ENCODE measurements at regions not wholly inside any gene's neighbourhood (a gene's known extent, or its start where the extent isn't known, plus 50 kb on each side); places are given as distances from the start of the nearest gene placed in this dataset.

DNA sequence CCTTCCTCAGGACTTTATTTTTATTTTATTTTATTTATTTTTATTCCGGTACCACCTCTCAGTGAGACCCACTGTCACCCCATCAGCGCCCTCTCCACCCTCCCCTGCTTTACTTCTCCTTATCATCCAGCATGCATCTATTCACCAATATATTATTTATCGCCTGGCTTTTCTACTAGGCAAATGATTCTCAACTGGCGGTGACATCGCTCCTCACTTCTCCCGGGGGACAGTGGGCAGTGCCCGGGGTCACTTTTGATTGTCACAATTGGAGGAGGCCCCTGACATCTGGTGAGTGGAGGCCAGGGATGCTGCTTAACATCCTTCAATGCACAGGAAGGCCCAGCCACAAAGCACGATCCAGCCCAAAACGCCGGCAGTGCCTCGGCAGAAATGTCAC, 138.7 kb downstream of the ETS2 start:
- Histone ChIP-seq H3K4me1 (ENCODE audit: control insufficient read depth, insufficient read depth, low read length) (no peaks in the 10 kb centered on the region), H3K36me3 (ENCODE audit: control insufficient read depth, insufficient read depth, low read length) (no peaks in the 10 kb centered on the region), H3K27me3 (ENCODE audit: control insufficient read depth, insufficient read depth, low read length) (no peaks in the 10 kb centered on the region), H3K9me3 (ENCODE audit: control insufficient read depth, insufficient read depth, low read depth, low read length) (no peaks in the 10 kb centered on the region), H3K27ac (ENCODE audit: low read length) (no peak overlapping the region), H3K4me3 (ENCODE audit: low read depth in 2 of 2, low read length in 2 of 2) (no peak overlapping the region)
- ChIA-PET CTCF (no interaction called here), POLR2A (no interaction called here)
- TF ChIP-seq, protein P1, sequence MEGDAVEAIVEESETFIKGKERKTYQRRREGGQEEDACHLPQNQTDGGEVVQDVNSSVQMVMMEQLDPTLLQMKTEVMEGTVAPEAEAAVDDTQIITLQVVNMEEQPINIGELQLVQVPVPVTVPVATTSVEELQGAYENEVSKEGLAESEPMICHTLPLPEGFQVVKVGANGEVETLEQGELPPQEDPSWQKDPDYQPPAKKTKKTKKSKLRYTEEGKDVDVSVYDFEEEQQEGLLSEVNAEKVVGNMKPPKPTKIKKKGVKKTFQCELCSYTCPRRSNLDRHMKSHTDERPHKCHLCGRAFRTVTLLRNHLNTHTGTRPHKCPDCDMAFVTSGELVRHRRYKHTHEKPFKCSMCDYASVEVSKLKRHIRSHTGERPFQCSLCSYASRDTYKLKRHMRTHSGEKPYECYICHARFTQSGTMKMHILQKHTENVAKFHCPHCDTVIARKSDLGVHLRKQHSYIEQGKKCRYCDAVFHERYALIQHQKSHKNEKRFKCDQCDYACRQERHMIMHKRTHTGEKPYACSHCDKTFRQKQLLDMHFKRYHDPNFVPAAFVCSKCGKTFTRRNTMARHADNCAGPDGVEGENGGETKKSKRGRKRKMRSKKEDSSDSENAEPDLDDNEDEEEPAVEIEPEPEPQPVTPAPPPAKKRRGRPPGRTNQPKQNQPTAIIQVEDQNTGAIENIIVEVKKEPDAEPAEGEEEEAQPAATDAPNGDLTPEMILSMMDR (IDR thresholded peaks at IDR 0.05), result no peak
- TF ChIP-seq TCF7L2 (IDR thresholded peaks at IDR 0.05; ENCODE audit: low read depth, low read length), result no peak
- TF ChIP-seq POLR2AphosphoS5 (IDR thresholded peaks at IDR 0.05; ENCODE audit: low read depth, low read length), result no peak
- no peak for TF ChIP-seq SIN3A (IDR thresholded peaks at IDR 0.05; ENCODE audit: borderline replicate concordance, insufficient read depth, low read depth, low read length)
- TF ChIP-seq, protein P2, sequence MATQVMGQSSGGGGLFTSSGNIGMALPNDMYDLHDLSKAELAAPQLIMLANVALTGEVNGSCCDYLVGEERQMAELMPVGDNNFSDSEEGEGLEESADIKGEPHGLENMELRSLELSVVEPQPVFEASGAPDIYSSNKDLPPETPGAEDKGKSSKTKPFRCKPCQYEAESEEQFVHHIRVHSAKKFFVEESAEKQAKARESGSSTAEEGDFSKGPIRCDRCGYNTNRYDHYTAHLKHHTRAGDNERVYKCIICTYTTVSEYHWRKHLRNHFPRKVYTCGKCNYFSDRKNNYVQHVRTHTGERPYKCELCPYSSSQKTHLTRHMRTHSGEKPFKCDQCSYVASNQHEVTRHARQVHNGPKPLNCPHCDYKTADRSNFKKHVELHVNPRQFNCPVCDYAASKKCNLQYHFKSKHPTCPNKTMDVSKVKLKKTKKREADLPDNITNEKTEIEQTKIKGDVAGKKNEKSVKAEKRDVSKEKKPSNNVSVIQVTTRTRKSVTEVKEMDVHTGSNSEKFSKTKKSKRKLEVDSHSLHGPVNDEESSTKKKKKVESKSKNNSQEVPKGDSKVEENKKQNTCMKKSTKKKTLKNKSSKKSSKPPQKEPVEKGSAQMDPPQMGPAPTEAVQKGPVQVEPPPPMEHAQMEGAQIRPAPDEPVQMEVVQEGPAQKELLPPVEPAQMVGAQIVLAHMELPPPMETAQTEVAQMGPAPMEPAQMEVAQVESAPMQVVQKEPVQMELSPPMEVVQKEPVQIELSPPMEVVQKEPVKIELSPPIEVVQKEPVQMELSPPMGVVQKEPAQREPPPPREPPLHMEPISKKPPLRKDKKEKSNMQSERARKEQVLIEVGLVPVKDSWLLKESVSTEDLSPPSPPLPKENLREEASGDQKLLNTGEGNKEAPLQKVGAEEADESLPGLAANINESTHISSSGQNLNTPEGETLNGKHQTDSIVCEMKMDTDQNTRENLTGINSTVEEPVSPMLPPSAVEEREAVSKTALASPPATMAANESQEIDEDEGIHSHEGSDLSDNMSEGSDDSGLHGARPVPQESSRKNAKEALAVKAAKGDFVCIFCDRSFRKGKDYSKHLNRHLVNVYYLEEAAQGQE (IDR thresholded peaks at IDR 0.05; ENCODE audit: insufficient read depth in 1 of 2, low read depth in 2 of 2, low read length in 1 of 2), result no peak
- no peak for ATAC-seq
- intact Hi-C loops (cut with micrococcal nuclease; ENCODE audit: unreplicated experiment) (no loop called here), in situ Hi-C loops (cut with HindIII; ENCODE audit: low pct_unique_long_range_greater_than_20kb, low sequenced_read_pairs) (no loop called here)
- no TSS peak for BruUV-seq (replicated peaks)
- no peak for DNase-seq (ENCODE audit: low read depth, low spot score)

DNA sequence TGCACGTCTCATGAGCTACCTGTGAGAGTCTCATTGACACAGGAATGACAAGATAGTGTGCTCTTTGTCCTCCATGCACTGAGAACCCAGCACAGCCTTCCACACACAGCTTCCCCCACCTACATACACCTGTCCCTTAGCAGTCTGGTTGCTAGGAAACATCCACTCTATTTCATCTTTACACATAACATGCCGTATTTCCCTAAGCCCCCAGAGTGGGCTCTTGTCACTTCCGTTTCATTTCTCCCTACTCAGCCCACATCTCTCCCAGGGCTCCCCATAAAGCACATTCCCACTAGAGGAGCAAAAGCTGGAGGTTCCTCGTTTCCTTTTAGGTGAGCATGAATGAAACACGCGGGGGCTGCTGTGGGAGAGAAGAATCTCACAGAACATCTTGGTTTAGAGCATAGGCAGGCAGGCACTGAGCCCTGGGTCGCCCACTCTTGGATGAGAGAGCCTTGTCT, 137.1 kb downstream of the ETS2 start:
- in situ Hi-C loops (cut with HindIII; ENCODE audit: low pct_unique_long_range_greater_than_20kb, low sequenced_read_pairs) (no loop called here), intact Hi-C loops (cut with micrococcal nuclease; ENCODE audit: unreplicated experiment) (no loop called here)
- TF ChIP-seq, protein P1 (IDR thresholded peaks at IDR 0.05), result no peak
- TF ChIP-seq, protein P2 (IDR thresholded peaks at IDR 0.05; ENCODE audit: insufficient read depth in 1 of 2, low read depth in 2 of 2, low read length in 1 of 2), result no peak
- TF ChIP-seq SIN3A (IDR thresholded peaks at IDR 0.05; ENCODE audit: borderline replicate concordance, insufficient read depth, low read depth, low read length) (no peak), POLR2AphosphoS5 (IDR thresholded peaks at IDR 0.05; ENCODE audit: low read depth, low read length) (no peak), TCF7L2 (IDR thresholded peaks at IDR 0.05; ENCODE audit: low read depth, low read length) (no peak)

More for the DNA sequence above, 137.1 kb downstream of the ETS2 start:
- ChIA-PET CTCF (no interaction called here), POLR2A (no interaction called here)
- no peaks in the 10 kb centered on the region for H3K4me1 ChIP-seq (ENCODE audit: control insufficient read depth, insufficient read depth, low read length)
- H3K27ac ChIP-seq (ENCODE audit: low read length), result no peak overlapping the region
- H3K36me3 ChIP-seq (ENCODE audit: control insufficient read depth, insufficient read depth, low read length), result no peaks in the 10 kb centered on the region
- DNase-seq (ENCODE audit: low read depth, low spot score), result no peak
- no peak for ATAC-seq
- H3K9me3 ChIP-seq (ENCODE audit: control insufficient read depth, insufficient read depth, low read depth, low read length), result no peaks in the 10 kb centered on the region
- BruUV-seq (replicated peaks), result no TSS peak
- no peak overlapping the region for H3K4me3 ChIP-seq (ENCODE audit: low read depth in 2 of 2, low read length in 2 of 2)
- H3K27me3 ChIP-seq (ENCODE audit: control insufficient read depth, insufficient read depth, low read length), result no peaks in the 10 kb centered on the region
